IMR-90 (cell line): ENCODE measurements at regions not wholly inside any gene's neighbourhood (a gene's known extent, or its start where the extent isn't known, plus 50 kb on each side); places are given as distances from the start of the nearest gene placed in this dataset.

Experiments used
- ATAC-seq: fragments of 200-7000 bp; cut with Tn5 transposase; 2 replicates; pipeline ENCODE4 v1.9.1; 2020; ENCODE audit warnings: low read depth, mild to moderate bottlenecking, moderate library complexity
- BruUV-seq: library from RNA; stranded (reverse); fragments of 400-500 nt; replicated peaks from 2 replicates; lab custom pipeline; 2021; lab: Mats Ljungman, UMichigan
- CTCF ChIA-PET: fragments of 300-600 bp; formaldehyde crosslinking; extraction: SDS; loops from one replicate; lab custom pipeline; 2021; ENCODE audit warnings: antibody characterized with exemption; lab: Yijun Ruan, JAX
- POLR2A ChIA-PET: fragments of 300-600 bp; sonication (Branson Sonifier 250); formaldehyde crosslinking; loops from one replicate; lab custom pipeline; 2022; ENCODE audit warnings: antibody characterized with exemption; ENCODE audit not compliant: unreplicated experiment; lab: Charles Lee
- DNase-seq: peaks from one replicate; pipeline ENCODE4 v3.0.0; 2013
- H2AFZ ChIP-seq: replicated peaks from 2 replicates; pipeline ENCODE3; 2013; ENCODE audit warnings: low read length, mild to moderate bottlenecking; ENCODE audit not compliant: poor library complexity
- H2AK5ac ChIP-seq: 2 replicates; pipeline ENCODE4 v1.6.1; 2013; ENCODE audit warnings: low read depth, low read length, inconsistent platforms
- H2AK9ac ChIP-seq: replicated peaks from 2 replicates; pipeline ENCODE3; 2013; ENCODE audit warnings: mild to moderate bottlenecking, low read depth, low read length, moderate library complexity; ENCODE audit not compliant: poor library complexity
- H2BK120ac ChIP-seq: 2 replicates; pipeline ENCODE4 v1.6.1; 2013; ENCODE audit warnings: low read depth, low read length, inconsistent platforms
- H2BK15ac ChIP-seq: 3 replicates; pipeline ENCODE4 v1.6.1; 2013; ENCODE audit warnings: low read depth, low read length, inconsistent platforms
- H2BK20ac ChIP-seq: 2 replicates; pipeline ENCODE4 v1.6.1; 2013; ENCODE audit warnings: low read depth, mild to moderate bottlenecking, inconsistent platforms, low read length, moderate library complexity
- H2BK5ac ChIP-seq: 2 replicates; pipeline ENCODE4 v1.6.1; 2013; ENCODE audit warnings: mild to moderate bottlenecking, low read depth, low read length, inconsistent platforms; ENCODE audit not compliant: poor library complexity, severe bottlenecking
- H3K14ac ChIP-seq: replicated peaks from 2 replicates; pipeline ENCODE4 v1.6.1; 2013; ENCODE audit warnings: low read depth, low read length, inconsistent platforms
- H3K18ac ChIP-seq: 2 replicates; pipeline ENCODE4 v1.6.1; 2013; ENCODE audit warnings: low read depth, low read length, control low read depth
- H3K23ac ChIP-seq: 2 replicates; pipeline ENCODE4 v1.6.1; 2013; ENCODE audit warnings: low read depth, low read length, inconsistent platforms
- H3K27ac ChIP-seq: 2 replicates; pipeline ENCODE4 v1.5.1; 2013; ENCODE audit warnings: mild to moderate bottlenecking, control low read depth, low read length; ENCODE audit not compliant: insufficient read depth
- H3K27me3 ChIP-seq: 2 replicates; pipeline ENCODE4 v1.6.1; 2013; ENCODE audit warnings: low read length; ENCODE audit not compliant: control insufficient read depth, insufficient read depth
- H3K36me3 ChIP-seq: 2 replicates; pipeline ENCODE4 v1.6.1; 2013; ENCODE audit warnings: low read length, mixed read lengths; ENCODE audit not compliant: control insufficient read depth, insufficient read depth
- H3K4ac ChIP-seq: 2 replicates; pipeline ENCODE4 v1.6.1; 2013; ENCODE audit warnings: low read depth, low read length, inconsistent platforms
- H3K4me1 ChIP-seq: 2 replicates; pipeline ENCODE4 v1.6.1; 2013; ENCODE audit warnings: low read length, mixed read lengths; ENCODE audit not compliant: control insufficient read depth, insufficient read depth
- H3K4me2 ChIP-seq: 2 replicates; pipeline ENCODE4 v1.6.1; 2013; ENCODE audit warnings: low read depth, mild to moderate bottlenecking, control low read depth, low read length, moderate library complexity
- H3K4me3 ChIP-seq: 2 replicates; pipeline ENCODE4 v1.5.1; 2013; ENCODE audit warnings: low read depth, mild to moderate bottlenecking, control low read depth, low read length, moderate library complexity; ENCODE audit not compliant: insufficient read depth
- H3K56ac ChIP-seq: 2 replicates; pipeline ENCODE4 v1.6.1; 2013; ENCODE audit warnings: low read length, inconsistent platforms; ENCODE audit not compliant: insufficient read depth; ENCODE audit errors: extremely low read depth
- H3K79me1 ChIP-seq, 2 experiments: 2 replicates each; pipeline ENCODE4 v1.6.1; 2013; ENCODE audit warnings: low read length in 2 of 2, inconsistent platforms in 1 of 2, low read depth in 1 of 2
- H3K9ac ChIP-seq: 2 replicates; pipeline ENCODE4 v1.6.1; 2013; ENCODE audit warnings: low read depth, low read length, control low read depth
- H3K9me1 ChIP-seq: 2 replicates; pipeline ENCODE4 v1.6.1; 2013; ENCODE audit warnings: low read length, inconsistent platforms; ENCODE audit not compliant: insufficient read depth
- H3K9me3 ChIP-seq: 2 replicates; pipeline ENCODE4 v1.6.1; 2013; ENCODE audit warnings: low read length; ENCODE audit not compliant: control insufficient read depth, insufficient read depth
- H4K20me1 ChIP-seq: 2 replicates; pipeline ENCODE4 v1.6.1; 2013; ENCODE audit warnings: low read length, inconsistent platforms; ENCODE audit not compliant: insufficient read depth
- H4K5ac ChIP-seq: 2 replicates; pipeline ENCODE4 v1.6.1; 2013; ENCODE audit warnings: mild to moderate bottlenecking, low read depth, low read length, control low read depth
- H4K8ac ChIP-seq, 2 experiments: 2 replicates each; pipeline ENCODE4 v1.6.1; 2013; ENCODE audit warnings: low read depth in 2 of 2, low read length in 2 of 2, control low read depth in 1 of 2, inconsistent platforms in 1 of 2
- H4K91ac ChIP-seq: 2 replicates; pipeline ENCODE4 v1.6.1; 2013; ENCODE audit warnings: low read depth, low read length, inconsistent platforms; ENCODE audit not compliant: insufficient read depth
- BHLHE40 ChIP-seq: fragments of 150-350 bp; IDR thresholded peaks from 2 replicates; pipeline ENCODE4 v1.6.1; 2016; ENCODE audit warnings: mild to moderate bottlenecking, low read depth, low read length
- CEBPB ChIP-seq: IDR thresholded peaks from 2 replicates; pipeline ENCODE4 v1.6.1; 2012; ENCODE audit warnings: low read depth, low read length, improper control_type of control experiment
- FOS ChIP-seq: fragments of 150-350 bp; IDR thresholded peaks from 2 replicates; pipeline ENCODE4 v1.6.1; 2016; ENCODE audit warnings: low read depth, low read length
- MAFK ChIP-seq: IDR thresholded peaks from 2 replicates; pipeline ENCODE4 v1.6.1; 2012; ENCODE audit warnings: low read depth, low read length, improper control_type of control experiment
- MAZ ChIP-seq: IDR thresholded peaks from 2 replicates; pipeline ENCODE4 v1.6.1; 2012; ENCODE audit warnings: low read depth, mild to moderate bottlenecking, low read length, improper control_type of control experiment, moderate library complexity, borderline replicate concordance
- NFE2L2 ChIP-seq: fragments of 150-350 bp; IDR thresholded peaks from 2 replicates; pipeline ENCODE4 v1.6.1; 2016; ENCODE audit warnings: low read depth, mild to moderate bottlenecking, low read length
- RAD21 ChIP-seq: IDR thresholded peaks from 2 replicates; pipeline ENCODE4 v1.6.1; 2012; ENCODE audit warnings: low read length, improper control_type of control experiment
- RCOR1 ChIP-seq: IDR thresholded peaks from 2 replicates; pipeline ENCODE4 v1.6.1; 2012; ENCODE audit warnings: mild to moderate bottlenecking, low read length, improper control_type of control experiment; ENCODE audit not compliant: insufficient replicate concordance
- RFX5 ChIP-seq: IDR thresholded peaks from 2 replicates; pipeline ENCODE4 v1.8.0; 2012; ENCODE audit warnings: low read depth, mild to moderate bottlenecking, low read length, moderate library complexity
- SMC3 ChIP-seq: fragments of 150-350 bp; IDR thresholded peaks from 2 replicates; pipeline ENCODE4 v1.6.1; 2016; ENCODE audit warnings: low read depth, mild to moderate bottlenecking, antibody characterized with exemption, low read length, moderate library complexity
- USF2 ChIP-seq: fragments of 150-350 bp; IDR thresholded peaks from 2 replicates; pipeline ENCODE4 v1.6.1; 2017; ENCODE audit warnings: mild to moderate bottlenecking, antibody characterized with exemption, low read length, low read depth
- WGBS, 2 experiments: methylation state at CpG; one replicate each; pipeline versions ENCODE4 v1.1.5 to v1.1.7; 2013; ENCODE audit warnings: missing lambda C conversion rate in 2 of 2; ENCODE audit not compliant: insufficient read length in 1 of 2; ENCODE audit errors: extremely low coverage in 2 of 2; 5-methylcytosine and 5-hydroxymethylcytosine counted together
- dilution Hi-C: fragments of 300-500 bp; cut with HindIII; formaldehyde crosslinking; loops from one replicate; pipeline ENCODE4 v1.14.3; 2018; ENCODE audit warnings: low sequenced_read_pairs; ENCODE audit not compliant: unreplicated experiment
- in situ Hi-C: fragments of 300-500 bp; cut with MboI; formaldehyde crosslinking; loops from 3 replicates; pipeline ENCODE4 v1.14.3; 2019; ENCODE audit warnings: low sequenced_read_pairs, inconsistent platforms, mixed read lengths
- intact Hi-C: fragments of 100-400 bp; cut with micrococcal nuclease; formaldehyde crosslinking; loops from 2 replicates; pipeline ENCODE4 v1.10.0; 2022
- TF ChIP-seq, protein P1 (sequence below): conservative IDR thresholded peaks from 2 replicates; pipeline ENCODE4 v1.5.1; 2012; ENCODE audit warnings: mild to moderate bottlenecking, low read depth, low read length, improper control_type of control experiment

DNA sequence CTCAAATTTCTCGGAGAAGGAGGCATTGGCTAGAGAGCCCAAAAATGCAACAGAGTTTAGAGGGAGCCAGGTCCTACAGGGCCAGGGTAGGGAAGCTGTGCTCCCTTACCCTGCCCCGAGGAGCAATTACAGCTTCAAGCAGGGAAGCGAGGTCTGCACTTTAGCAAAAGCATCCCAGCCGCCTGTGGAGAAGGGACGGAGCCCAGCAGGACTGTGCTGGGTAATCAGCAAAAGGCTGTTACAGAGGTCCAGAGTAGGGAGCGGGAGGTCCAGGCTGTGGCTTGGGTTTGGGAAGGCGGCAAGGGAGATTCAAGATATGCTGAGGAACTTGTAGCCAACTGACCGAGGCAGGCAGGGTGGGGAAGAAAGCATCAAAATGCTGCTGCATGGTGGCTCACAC, 162.6 kb downstream of the TMEM132E start:
- intact Hi-C loops, result no loop called here

More for the DNA sequence above, 162.6 kb downstream of the TMEM132E start:
- Histone ChIP-seq H3K27ac (no peak overlapping the region), H2BK5ac (no peak overlapping the region), H2AK5ac (no peak overlapping the region), H4K5ac (no peak overlapping the region), H3K18ac (no peak overlapping the region), H4K8ac (no peak overlapping the region), H3K27me3 (no peaks in the 10 kb centered on the region), H3K9ac (no peak overlapping the region), H3K56ac (no peak overlapping the region), H3K36me3 (no peaks in the 10 kb centered on the region), H3K79me1 (no peaks in the 10 kb centered on the region), H3K9me1 (no peaks in the 10 kb centered on the region), H3K23ac (no peak overlapping the region), H2BK20ac (no peak overlapping the region), H4K20me1 (no peaks in the 10 kb centered on the region), H3K9me3 (no peaks in the 10 kb centered on the region), H4K91ac (no peak overlapping the region), H2AK9ac (no peak overlapping the region), H3K14ac (no peak overlapping the region), H2BK120ac (no peak overlapping the region), H2AFZ (no peak overlapping the region), H3K4me1 (no peaks in the 10 kb centered on the region), H3K4me2 (no peak overlapping the region), H3K4me3 (no peak overlapping the region), H2BK15ac (no peak overlapping the region), H3K4ac (no peak overlapping the region)
- no TSS peak for BruUV-seq
- no peak for TF ChIP-seq MAFK
- TF ChIP-seq, protein P1, sequence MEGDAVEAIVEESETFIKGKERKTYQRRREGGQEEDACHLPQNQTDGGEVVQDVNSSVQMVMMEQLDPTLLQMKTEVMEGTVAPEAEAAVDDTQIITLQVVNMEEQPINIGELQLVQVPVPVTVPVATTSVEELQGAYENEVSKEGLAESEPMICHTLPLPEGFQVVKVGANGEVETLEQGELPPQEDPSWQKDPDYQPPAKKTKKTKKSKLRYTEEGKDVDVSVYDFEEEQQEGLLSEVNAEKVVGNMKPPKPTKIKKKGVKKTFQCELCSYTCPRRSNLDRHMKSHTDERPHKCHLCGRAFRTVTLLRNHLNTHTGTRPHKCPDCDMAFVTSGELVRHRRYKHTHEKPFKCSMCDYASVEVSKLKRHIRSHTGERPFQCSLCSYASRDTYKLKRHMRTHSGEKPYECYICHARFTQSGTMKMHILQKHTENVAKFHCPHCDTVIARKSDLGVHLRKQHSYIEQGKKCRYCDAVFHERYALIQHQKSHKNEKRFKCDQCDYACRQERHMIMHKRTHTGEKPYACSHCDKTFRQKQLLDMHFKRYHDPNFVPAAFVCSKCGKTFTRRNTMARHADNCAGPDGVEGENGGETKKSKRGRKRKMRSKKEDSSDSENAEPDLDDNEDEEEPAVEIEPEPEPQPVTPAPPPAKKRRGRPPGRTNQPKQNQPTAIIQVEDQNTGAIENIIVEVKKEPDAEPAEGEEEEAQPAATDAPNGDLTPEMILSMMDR, result no peak
- no peak for TF ChIP-seq RFX5
- no peak for TF ChIP-seq SMC3
- TF ChIP-seq NFE2L2, result no peak
- TF ChIP-seq FOS, result no peak
- no peak for TF ChIP-seq CEBPB
- no peak for TF ChIP-seq RCOR1
- TF ChIP-seq MAZ, result no peak
- TF ChIP-seq BHLHE40, result no peak
- no peak for TF ChIP-seq USF2
- no peak for TF ChIP-seq RAD21
- ChIA-PET POLR2A (no interaction called here), CTCF (no interaction called here)
- in situ Hi-C loops (no loop called here), dilution Hi-C loops (no loop called here)
- DNase-seq (no peak), ATAC-seq (no peak)
- WGBS, 2 experiments, result 21% methylated on average over 5 of the region's 8 CpGs; no CpG with 5 or more reads in 1 of the 2 experiments
